AG04450 (cell line): ENCODE measurements at regions not wholly inside any gene's neighbourhood (a gene's known extent, or its start where the extent isn't known, plus 50 kb on each side); places are given as distances from the start of the nearest gene placed in this dataset.
"Not testable (repeated sequence)": the region's sequence is repeated elsewhere in the genome, so short reads cannot be mapped to it uniquely, and the experiment has no call there.

Experiments
- CTCF ChIA-PET: fragments of 300-600, 350-600 bp; formaldehyde crosslinking; extraction: SDS; loops from one replicate; lab custom pipeline; 2022; ENCODE audit warnings: antibody characterized with exemption, inconsistent platforms; lab: Charles Lee
- POLR2A ChIA-PET: fragments of 350-600 bp; formaldehyde crosslinking; extraction: SDS; loops from one replicate; lab custom pipeline; 2021; ENCODE audit warnings: antibody characterized with exemption, inconsistent platforms; lab: Yijun Ruan, JAX
- DNase-seq: peaks from one replicate; pipeline ENCODE4 v3.0.0-alpha.2; 2011; ENCODE audit warnings: low read depth, low spot score
- H3K27ac ChIP-seq: one replicate; pipeline ENCODE4 v1.5.1; 2012; ENCODE audit warnings: low read depth, low read length, control low read depth
- H3K27me3 ChIP-seq: one replicate; pipeline ENCODE4 v1.6.0; 2012; ENCODE audit warnings: low read length; ENCODE audit not compliant: control insufficient read depth, insufficient read depth
- H3K4me3 ChIP-seq: 2 replicates; pipeline ENCODE4 v1.5.1; 2011; ENCODE audit warnings: mild to moderate bottlenecking, low read depth, low read length, control low read depth
- H3K9me3 ChIP-seq: 2 replicates; pipeline ENCODE4 v1.5.1; 2012; ENCODE audit warnings: low read length; ENCODE audit not compliant: control insufficient read depth, insufficient read depth
- CTCF ChIP-seq: IDR thresholded peaks from 2 replicates; pipeline ENCODE4 v1.5.1; 2011; ENCODE audit warnings: low read depth, low read length, control low read depth, inconsistent platforms

DNA sequence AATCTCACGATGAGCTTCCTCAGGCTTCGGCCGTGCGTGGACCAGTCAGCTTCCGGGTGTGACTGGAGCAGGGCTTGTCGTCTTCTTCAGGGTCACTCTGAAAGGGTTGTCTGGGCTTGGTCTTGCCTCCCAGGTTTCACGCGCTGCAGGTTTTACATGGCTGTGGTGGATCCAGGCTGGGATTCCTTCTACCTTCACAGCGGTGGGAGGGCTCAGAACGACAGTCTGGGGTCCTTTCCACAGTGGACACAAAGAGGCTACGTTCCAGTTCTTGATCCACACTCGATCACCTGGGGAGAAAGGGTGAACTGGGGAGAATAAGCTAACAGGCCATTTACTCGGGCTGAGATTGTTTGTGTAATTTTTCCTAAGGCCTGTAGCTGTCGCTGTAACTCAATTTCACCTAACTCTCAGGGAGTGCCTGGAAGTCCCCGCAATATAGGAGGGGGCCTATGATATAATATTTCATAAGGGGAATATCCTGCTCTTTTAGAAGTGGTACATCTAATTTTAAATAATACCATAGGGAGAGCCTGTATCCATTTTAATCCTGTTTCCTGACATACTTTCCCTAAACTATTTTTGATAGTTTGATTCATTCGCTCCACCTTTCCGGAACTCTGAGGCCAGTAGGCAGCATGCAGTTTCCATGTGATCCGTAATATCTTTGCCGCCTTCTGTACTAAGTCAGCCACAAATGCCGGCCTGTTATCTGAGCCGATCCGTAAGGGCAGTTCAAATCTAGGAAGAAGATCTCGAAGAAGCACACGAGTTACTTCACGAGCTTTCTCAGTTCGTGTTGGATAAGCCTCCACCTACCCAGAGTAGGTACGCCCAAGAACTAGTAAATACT is 97.4 kb upstream of the ZNF195 start:
- H3K4me3 ChIP-seq, H3K9me3 ChIP-seq, POLR2A ChIA-PET, H3K27ac ChIP-seq, H3K27me3 ChIP-seq, DNase-seq: not testable (repeated sequence)
- TF ChIP-seq CTCF = 0 out of 2 replicates have a peak, but pooled peaks have one; percentile 21
- CTCF ChIA-PET = interaction anchor here (0.9 kb wide), 1 partner anchor 133 kb away, joined by 4 read pairs; no protein-coding TSS in a partner anchor

DNA sequence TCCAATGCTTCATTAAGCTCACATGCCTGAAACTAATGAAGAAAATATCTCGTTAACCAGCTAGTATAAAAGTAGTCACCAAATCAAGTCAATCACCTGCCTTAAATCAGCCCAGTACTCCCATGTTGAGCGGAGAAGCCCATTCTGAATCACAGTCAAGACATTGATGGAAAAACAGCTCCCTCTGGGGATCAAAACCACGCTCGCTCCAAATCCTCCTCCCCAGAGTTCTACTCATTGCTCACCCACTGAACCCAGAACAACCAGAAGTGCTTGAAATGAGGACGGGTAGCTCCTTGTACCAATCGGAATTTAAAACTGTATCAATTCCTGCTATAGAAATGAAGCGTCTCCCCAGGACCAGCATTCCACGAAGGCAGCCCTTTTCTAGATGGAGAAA is 90.0 kb upstream of the ZNF195 start:
- DNase-seq, H3K27ac ChIP-seq, H3K9me3 ChIP-seq, H3K4me3 ChIP-seq, POLR2A ChIA-PET, CTCF ChIA-PET, H3K27me3 ChIP-seq: not testable (repeated sequence)

DNA sequence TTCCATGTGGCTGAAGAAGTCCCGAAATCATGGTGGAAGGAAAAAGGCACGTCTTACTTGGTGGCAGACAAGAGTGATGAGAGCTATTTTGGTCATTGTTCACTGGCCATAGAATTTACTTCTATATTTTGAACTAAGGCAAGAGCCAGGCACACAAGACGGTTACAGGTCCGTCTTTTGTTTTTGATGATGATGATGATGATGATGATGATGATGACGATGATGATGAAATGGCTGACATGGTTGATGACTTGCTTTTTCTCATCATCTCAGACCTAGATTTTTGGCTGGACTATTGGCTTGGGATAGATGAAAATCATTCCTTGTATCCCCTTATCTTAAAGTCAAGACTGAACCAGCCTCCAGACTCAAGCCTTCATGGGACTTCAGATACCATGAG is 88.7 kb upstream of the ZNF195 start:
- H3K4me3 ChIP-seq, DNase-seq, H3K27me3 ChIP-seq, CTCF ChIA-PET, H3K9me3 ChIP-seq, POLR2A ChIA-PET, H3K27ac ChIP-seq: not testable (repeated sequence)

DNA sequence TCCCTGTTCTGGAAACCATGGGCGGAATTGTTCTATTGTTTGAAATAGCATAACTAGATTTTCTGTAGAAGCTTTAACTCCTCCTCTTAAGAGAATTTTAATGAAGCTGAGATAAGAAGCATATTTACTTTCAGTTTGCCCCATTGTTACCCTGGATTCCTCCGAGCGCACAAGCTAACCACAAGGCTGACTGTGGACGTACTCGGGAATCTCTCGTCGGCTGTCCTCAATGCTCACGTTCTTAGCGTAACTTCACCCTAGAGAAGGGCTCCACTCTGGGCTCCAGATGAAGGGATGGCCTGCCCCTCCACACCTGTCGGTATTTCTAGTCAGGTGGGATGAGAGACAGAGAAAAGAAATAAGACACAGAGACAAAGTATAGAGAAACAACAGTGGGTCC is 76.7 kb upstream of the ZNF195 start:
- DNase-seq, H3K9me3 ChIP-seq, POLR2A ChIA-PET, H3K27me3 ChIP-seq, H3K27ac ChIP-seq, H3K4me3 ChIP-seq: not testable (repeated sequence)
- CTCF ChIA-PET = interaction anchor here (1.0 kb wide), 1 partner anchor 386 kb away, joined by 3 read pairs; no protein-coding TSS in a partner anchor

DNA sequence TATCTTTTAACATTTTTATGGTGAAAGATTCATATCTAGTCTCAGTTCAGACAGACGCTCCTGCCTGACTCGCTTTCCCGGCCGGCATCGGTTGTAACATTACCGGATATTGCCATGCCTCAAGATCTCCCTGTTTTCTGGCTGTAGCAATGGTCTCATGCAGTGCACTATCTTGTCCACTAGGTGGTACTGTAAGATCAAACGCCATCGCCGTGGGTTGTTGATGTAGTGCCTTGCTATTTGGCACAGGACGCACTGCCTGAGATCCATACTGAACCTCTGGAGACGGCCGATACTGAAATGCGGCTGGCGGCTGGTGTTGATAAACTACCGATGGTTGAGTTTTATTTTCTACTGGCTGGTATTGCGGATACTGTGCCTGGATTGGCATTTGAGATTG is 75.9 kb upstream of the ZNF195 start:
- H3K27ac ChIP-seq, H3K4me3 ChIP-seq, POLR2A ChIA-PET, H3K9me3 ChIP-seq, CTCF ChIA-PET, H3K27me3 ChIP-seq: not testable (repeated sequence)
- peak; percentile 20 for DNase-seq
- peak; percentile 64 for TF ChIP-seq CTCF

DNA sequence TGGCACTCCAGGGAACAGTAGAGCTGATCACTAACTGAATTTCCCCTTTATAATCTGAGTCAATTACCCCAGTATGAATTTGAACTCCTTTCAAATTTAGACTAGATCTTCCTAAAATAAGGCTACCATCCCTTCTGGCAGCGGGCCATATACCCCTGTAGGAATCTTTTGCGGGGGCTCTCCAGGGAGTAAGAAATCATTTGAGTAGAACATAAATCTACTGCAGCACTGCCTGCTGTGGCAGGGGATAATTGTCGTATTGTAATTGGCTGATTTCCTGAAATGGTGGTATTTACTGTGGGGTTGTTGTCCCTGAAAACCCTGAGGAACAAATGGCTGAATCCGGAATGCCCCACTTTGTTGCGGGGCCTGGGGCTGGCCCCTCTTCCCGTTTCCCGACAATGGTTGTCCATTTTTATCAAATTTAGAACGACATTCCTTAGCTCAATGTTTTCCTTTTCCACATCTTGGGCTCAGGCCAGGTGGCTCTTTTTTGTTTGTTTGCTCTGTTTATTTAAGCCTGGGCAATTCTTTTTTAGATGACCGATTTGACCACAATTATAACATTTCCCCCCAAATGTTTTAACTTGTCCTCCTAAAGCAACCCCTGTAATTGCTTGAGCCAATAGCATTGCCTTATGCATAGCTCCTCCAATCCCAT is 74.8 kb upstream of the ZNF195 start:
- CTCF ChIA-PET = interaction anchor here (0.8 to 0.9 kb wide), 2 partner anchors 155 to 156 kb away, joined by 3 to 4 read pairs; no protein-coding TSS in a partner anchor
- DNase-seq, H3K9me3 ChIP-seq, H3K27ac ChIP-seq, POLR2A ChIA-PET, H3K27me3 ChIP-seq, H3K4me3 ChIP-seq: not testable (repeated sequence)

- CTCF ChIA-PET, H3K27me3 ChIP-seq, DNase-seq, POLR2A ChIA-PET, H3K4me3 ChIP-seq, H3K27ac ChIP-seq, H3K9me3 ChIP-seq: not testable (repeated sequence)
These were observed 71.9 kb upstream of the ZNF195 start for GRCh38 chr11:3450822-3451221.

DNA sequence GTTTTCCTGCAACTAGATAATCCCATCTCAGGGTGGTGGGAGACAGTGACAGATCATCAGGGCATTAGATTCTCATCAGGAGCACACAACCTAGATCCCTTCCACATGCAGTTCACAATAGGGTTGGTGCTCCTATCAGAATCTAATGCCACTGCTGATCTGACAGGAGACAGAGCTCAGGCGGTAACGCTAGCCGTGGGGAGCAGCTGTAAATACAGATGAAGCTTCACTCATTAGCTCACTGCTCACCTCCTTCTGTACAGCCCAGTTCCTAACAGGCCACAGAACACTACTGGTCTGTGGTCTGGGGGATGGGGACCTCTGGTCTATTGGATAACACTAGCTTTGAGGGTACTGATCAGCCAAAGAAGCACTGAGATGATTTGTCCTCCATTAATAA is 66.6 kb upstream of the ZNF195 start:
- CTCF ChIA-PET, H3K27ac ChIP-seq, H3K4me3 ChIP-seq, POLR2A ChIA-PET, H3K9me3 ChIP-seq, DNase-seq, H3K27me3 ChIP-seq: not testable (repeated sequence)

DNA sequence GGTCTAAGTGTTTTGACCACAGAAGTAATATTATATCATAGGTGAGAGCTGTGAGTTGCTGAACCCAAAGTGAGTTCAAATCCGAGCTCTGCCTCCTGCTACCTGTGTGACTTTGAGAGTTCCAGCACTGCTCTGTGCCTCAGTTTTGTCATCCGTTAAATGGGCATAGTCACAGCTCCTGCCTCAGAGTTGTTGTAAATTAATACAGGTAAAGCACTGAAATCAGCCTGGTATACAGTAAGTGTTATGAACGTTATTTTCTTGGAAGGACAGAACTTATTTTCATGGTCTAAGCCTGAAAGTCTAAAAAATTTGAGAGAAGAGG is 65.4 kb upstream of the ZNF195 start:
- H3K4me3 ChIP-seq, CTCF ChIA-PET, H3K27ac ChIP-seq, POLR2A ChIA-PET, H3K27me3 ChIP-seq, H3K9me3 ChIP-seq, DNase-seq: not testable (repeated sequence)
